ENCODE measurements at regions not wholly inside any gene's neighbourhood (a gene's known extent, or its start where the extent isn't known, plus 50 kb on each side); places are given as distances from the start of the nearest gene placed in this dataset.
"Not testable (repeated sequence)": the region's sequence is repeated elsewhere in the genome, so short reads cannot be mapped to it uniquely, and the experiment has no call there.

GRCh38 chr15:77944002-77944867 is 133.3 kb downstream of the TBC1D2B start:
- DNase-seq (ENCODE audit: low spot score) = peak; percentile 22

DNA sequence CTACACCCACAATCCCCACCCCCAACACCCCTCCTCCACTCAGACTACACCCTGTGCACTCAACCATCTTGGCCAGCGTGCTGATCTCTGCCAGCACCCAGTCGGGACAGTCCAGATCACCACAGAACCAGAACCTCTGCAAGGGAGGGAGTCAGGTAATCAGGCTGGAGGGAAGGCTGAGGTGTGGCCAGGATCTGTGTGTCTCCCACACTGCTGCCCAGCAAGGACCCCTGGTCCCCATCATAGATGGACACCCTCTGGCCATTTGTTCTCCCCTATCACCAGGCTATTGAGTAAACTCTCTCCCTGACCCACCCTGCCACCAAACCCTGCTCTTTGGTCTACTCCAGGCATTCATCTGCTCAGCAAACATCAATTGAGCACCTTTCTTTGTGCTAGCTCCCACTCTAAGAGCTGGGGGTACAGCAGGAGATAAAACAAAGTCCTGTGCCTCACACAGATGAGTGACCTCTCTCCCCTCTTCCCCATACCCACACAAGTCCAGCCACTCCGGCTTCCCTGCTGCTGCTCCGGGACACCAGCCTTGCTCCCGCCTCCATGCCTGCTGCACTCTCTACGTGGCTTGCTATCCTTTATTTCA is 134.8 kb downstream of the TBC1D2B start:
- no peak for DNase-seq (ENCODE audit: low spot score)

- DNase-seq (ENCODE audit: low spot score) = not testable (repeated sequence)
These were observed 136.3 kb downstream of the TBC1D2B start for GRCh38 chr15:77941090-77941827.

DNA sequence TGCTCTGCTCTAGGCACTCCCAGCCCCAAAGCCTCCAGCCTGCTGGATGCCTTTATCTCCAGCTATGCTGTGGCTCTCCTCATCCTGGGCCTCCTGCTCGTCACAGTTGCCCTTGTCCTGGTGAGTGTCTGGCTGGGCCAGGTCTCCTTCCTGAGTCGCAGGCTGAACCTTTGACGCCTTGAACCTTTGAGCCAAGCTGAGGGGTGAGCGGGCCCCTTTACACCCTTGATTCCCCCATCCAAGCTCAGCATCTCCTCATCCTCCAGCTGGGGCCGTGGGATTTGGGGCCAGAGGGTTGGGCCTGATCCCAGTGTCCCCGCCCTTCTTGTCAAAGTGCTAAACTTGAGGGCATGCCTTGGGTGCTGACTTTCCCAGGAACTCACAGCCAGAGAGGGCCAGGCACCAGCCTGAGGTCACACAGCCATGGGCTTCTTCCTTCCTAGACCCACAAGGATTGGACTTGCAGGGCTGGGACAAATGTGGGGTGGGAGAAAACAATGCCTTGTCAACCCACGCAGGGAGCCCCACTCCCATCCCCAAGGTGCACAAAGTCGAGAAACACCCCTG is 137.0 kb downstream of the TBC1D2B start:
- no peak for DNase-seq (ENCODE audit: low spot score)

DNA sequence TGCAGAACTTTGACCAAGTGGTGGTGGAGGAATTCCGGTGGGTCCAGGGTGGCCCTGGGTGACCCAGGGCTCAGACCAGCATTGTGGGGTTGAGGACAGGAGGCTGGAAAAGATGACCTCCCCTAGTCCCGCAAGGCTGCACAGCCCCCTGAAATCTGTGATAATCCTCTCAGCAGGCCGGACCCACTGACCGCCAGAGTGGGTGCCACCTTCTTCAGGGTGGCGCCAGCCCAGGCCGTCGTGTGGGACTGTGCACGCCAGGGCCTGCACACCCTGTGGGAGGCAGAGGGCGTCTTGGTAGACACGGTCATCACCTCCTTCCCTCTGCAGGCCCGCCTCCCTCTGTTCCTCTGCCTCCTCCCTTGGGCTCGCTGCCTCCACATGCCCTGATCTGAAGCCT is 137.7 kb downstream of the TBC1D2B start:
- no peak for DNase-seq (ENCODE audit: low spot score)

GRCh38 chr15:77939026-77939425 is 138.5 kb downstream of the TBC1D2B start:
- DNase-seq (ENCODE audit: low spot score) = not testable (repeated sequence)

DNA sequence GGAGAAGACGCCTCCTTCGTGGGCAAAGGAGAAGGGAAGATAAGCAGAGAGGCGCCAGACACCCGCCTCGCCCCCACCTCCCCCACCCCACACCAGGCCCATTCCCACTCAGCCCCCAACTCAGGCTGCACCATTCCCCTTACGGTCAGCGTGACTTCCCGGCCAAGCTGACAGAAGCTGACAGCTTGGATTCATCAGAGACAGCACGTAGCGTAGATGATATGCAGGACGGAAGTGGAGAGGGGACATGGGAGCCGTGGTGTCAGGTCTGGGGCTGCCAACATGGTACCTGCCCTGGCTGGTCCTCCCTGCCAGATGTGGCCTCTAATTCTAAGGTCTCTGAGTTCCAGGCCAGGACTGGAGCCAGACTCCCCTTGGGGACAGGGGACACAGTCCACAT is 139.0 kb downstream of the TBC1D2B start:
- DNase-seq (ENCODE audit: low spot score) = not testable (repeated sequence)

DNA sequence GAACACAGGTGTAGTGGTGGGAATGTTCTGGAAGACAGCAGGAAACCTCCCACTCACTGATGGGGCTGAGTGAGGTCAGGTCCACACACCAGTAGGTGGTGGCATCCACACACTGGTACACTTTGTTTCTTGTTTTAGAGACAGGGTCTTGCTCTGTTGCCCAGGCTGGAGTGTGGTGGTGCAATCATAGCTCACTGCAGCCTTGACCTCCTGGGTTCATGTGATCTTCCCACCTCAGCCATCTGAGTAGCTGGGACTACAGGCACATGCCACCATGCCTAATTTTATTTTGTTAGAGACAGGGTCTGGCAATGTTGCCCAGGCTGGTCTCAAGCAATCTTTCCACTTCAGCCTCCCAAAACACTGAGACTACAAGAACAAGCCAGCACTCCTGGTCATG is 140.9 kb downstream of the TBC1D2B start:
- DNase-seq (ENCODE audit: low spot score) = not testable (repeated sequence)

DNA sequence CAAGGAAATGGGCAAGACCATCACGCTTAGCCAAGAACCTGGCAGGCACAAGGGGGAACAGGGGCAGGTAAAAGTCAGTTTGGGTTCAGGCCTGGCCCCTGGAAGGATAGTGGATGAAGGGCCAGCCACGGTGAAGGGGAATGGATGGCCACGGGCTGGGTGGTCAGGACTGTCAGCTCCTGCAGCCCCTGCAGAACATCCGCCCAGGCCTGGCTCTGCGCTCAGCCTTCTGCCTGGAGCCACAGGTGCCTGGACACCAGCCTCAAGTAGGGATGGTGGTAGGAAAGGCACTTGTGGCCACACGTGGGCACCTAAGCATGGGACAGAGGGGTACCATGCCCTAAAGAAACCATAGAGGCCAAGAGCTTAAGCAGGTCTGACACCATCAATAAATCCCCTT is 143.0 kb downstream of the TBC1D2B start:
- DNase-seq (ENCODE audit: low spot score) = not testable (repeated sequence)

DNA sequence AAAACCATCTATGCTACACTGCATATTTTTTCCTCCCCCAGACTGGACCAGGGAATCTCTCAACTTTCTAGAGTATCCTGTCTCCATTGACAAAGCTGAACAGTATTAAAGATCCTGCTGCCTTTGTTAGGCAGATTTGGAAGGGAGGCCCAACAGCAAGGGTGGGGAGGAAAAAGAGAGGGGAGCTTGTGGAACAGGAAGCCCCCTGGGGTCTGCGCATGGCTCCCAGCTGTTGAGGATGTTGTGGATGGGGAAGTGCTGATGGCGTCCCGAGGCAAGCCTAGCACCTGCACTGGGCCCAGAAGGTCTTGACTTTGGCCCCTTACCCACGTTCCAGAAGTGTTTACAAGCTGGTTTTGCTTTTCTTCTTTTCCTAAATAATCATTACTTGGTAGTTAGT is 146.6 kb downstream of the TBC1D2B start:
- not testable (repeated sequence) for DNase-seq (ENCODE audit: low spot score)

DNA sequence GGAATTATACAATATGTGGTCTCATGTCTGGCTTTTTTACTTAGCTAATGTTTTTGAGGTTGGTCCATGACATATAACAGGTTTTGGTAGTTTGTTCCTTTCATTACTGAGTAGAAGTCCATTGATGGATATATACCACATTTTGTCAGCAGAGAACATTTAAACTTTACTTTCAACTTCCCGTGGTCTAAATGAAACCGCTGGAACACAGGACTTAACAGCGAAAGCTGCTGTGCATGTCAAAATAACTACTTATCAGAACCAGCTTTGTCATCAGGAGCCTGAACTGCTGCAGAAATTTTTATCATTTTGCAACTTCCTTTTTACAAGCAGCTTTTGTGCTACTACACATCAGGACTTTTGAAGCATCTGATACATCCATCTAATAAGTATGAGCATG is 147.0 kb downstream of the TBC1D2B start:
- DNase-seq (ENCODE audit: low spot score) = not testable (repeated sequence)

DNA sequence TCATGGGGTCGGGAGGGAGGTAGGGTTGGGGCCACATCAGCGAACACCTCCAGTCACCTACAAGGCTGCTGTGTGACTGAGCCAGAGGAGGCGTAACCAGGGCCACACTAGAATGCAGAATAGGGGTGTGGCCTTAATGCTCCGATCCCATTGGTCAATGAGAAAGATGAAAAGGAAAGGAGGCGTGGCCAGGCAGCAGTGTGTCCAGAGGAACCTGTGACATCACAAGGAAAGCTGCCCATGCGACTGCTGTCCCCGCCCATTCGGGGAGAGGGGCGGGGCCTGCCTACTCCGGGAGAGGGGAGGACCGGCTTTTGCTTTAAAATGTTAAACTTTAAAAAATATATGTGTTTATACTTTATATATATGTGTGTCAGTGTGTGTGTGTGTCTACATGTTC is 150.7 kb downstream of the TBC1D2B start:
- DNase-seq (ENCODE audit: low spot score) = not testable (repeated sequence)

GRCh38 chr15:77926296-77926695 is 151.2 kb downstream of the TBC1D2B start:
- not testable (repeated sequence) for DNase-seq (ENCODE audit: low spot score)

DNA sequence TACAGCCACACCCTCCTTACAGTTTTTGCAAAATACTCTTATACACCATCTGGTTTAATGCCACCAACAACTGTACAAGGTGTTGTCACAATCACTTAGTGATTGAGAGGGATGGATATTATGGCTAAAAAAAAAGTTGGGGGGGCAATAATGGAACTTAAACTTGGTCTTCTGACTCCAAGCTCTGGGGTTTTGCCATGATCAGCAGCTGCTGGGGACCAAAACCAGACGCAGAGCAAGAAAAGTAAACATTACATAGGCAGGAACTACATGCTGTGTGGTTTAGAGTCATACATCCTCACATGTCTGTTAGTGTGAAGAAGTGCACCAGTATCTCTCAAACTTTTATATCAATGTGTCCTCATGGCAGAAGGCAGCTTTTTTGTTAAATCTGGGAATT is 152.4 kb downstream of the TBC1D2B start:
- not testable (repeated sequence) for DNase-seq (ENCODE audit: low spot score)

GRCh38 chr15:77921664-77922063 is 155.8 kb downstream of the TBC1D2B start:
- DNase-seq (ENCODE audit: low spot score) = no peak

- DNase-seq (ENCODE audit: low spot score) = not testable (repeated sequence)
These were observed 160.4 kb downstream of the TBC1D2B start for GRCh38 chr15:77916966-77917635.

GRCh38 chr15:77915961-77916330 is 161.6 kb downstream of the TBC1D2B start:
- DNase-seq (ENCODE audit: low spot score) = not testable (repeated sequence)

- no peak for DNase-seq (ENCODE audit: low spot score)
These were observed 162.1 kb downstream of the TBC1D2B start for GRCh38 chr15:77915261-77915960.

DNA sequence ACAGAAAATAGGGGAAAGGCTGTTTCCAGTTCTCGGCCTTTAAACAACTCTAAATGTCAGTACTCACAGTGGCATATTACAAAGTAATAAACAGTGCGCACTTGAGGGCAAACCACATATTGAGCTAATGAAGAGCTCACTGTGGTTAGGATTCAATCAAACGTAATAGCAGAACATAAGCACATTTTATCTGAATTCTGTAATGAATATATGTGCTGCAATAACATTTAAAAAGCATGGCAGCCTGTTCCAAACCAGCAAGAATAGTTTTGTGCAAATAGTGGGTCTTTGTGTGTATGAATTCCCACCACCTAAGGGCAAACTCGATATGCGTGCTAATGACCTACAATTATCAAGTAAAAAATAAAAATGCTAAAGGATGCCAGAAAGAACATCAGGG is 163.0 kb downstream of the TBC1D2B start:
- DNase-seq (ENCODE audit: low spot score) = not testable (repeated sequence)

GRCh38 chr15:77910030-77910911 is 167.2 kb downstream of the TBC1D2B start:
- DNase-seq (ENCODE audit: low spot score) = peak; percentile 67
